GM10266 (cell line): ENCODE measurements at regions not wholly inside any gene's neighbourhood (a gene's known extent, or its start where the extent isn't known, plus 50 kb on each side); places are given as distances from the start of the nearest gene placed in this dataset.
"Not testable (repeated sequence)": the region's sequence is repeated elsewhere in the genome, so short reads cannot be mapped to it uniquely, and the experiment has no call there.

ENCODE experiments used
- DNase-seq: peaks from one replicate; pipeline ENCODE4 v3.0.0; 2012; ENCODE audit errors: extremely low spot score
- CTCF ChIP-seq: IDR thresholded peaks from 2 replicates; pipeline ENCODE4 v1.5.1; 2012; ENCODE audit warnings: mild to moderate bottlenecking, low read depth; ENCODE audit not compliant: control insufficient read depth, insufficient read depth; ENCODE audit errors: missing control alignments

- TF ChIP-seq CTCF = no peak
Observed at GRCh38 chr14:106021832-106022231, 495.4 kb downstream of the TMEM121 start.

GRCh38 chr14:106022648-106023047, 496.3 kb downstream of the TMEM121 start:
- not testable (repeated sequence) for DNase-seq

More at GRCh38 chr14:106021832-106022231, 495.4 kb downstream of the TMEM121 start:
- no peak for DNase-seq

GRCh38 chr14:106023411-106023810, 497.0 kb downstream of the TMEM121 start:
- no peak for TF ChIP-seq CTCF
- no peak for DNase-seq

- no peak for DNase-seq
- no peak for TF ChIP-seq CTCF
Observed at GRCh38 chr14:106024983-106025604, 498.7 kb downstream of the TMEM121 start.

- TF ChIP-seq CTCF = no peak
- no peak for DNase-seq
Observed at GRCh38 chr14:106026026-106026425, 499.6 kb downstream of the TMEM121 start.

GRCh38 chr14:106027759-106028158, 501.4 kb downstream of the TMEM121 start:
- DNase-seq = not testable (repeated sequence)

- no peak for DNase-seq
- TF ChIP-seq CTCF = no peak
Observed at GRCh38 chr14:106029959-106030358, 503.6 kb downstream of the TMEM121 start.

GRCh38 chr14:106037380-106037779, 511.0 kb downstream of the TMEM121 start:
- TF ChIP-seq CTCF = no peak
- no peak for DNase-seq
